Activated CD8-positive, alpha-beta T cell treated with anti-CD3 and anti-CD28 coated beads for 36 hours (primary cell): ENCODE measurements at regions not wholly inside any gene's neighbourhood (a gene's known extent, or its start where the extent isn't known, plus 50 kb on each side); places are given as distances from the start of the nearest gene placed in this dataset.
"Not testable (repeated sequence)": the region's sequence is repeated elsewhere in the genome, so short reads cannot be mapped to it uniquely, and the experiment has no call there.

Source experiments
- ATAC-seq: fragments of 200-7000 bp; cut with Tn5 transposase; one replicate; pipeline ENCODE4 v1.10.0; 2021; ENCODE audit warnings: mild to moderate bottlenecking, moderate library complexity
- CTCF ChIA-PET: fragments of 350-600 bp; sonication (Branson Sonifier 250); formaldehyde crosslinking; loops from one replicate; lab custom pipeline; 2021; ENCODE audit warnings: antibody characterized with exemption; lab: Charles Lee
- POLR2A ChIA-PET: fragments of 350-600 bp; sonication (Branson Sonifier 250); formaldehyde crosslinking; loops from one replicate; lab custom pipeline; 2021; ENCODE audit warnings: antibody characterized with exemption; lab: Charles Lee
- DNase-seq: peaks from one replicate; pipeline ENCODE4 v3.0.0-alpha.2; 2020
- H3K27ac Mint-ChIP-seq: one replicate; pipeline ENCODE4 v1.8.0; 2021; ENCODE audit warnings: mild to moderate bottlenecking, mixed read lengths
- H3K27me3 Mint-ChIP-seq: one replicate; pipeline ENCODE4 v1.8.0; 2021; ENCODE audit warnings: mixed read lengths
- H3K36me3 Mint-ChIP-seq: one replicate; pipeline ENCODE4 v1.8.0; 2021; ENCODE audit warnings: low read depth, mixed read lengths
- H3K4me1 Mint-ChIP-seq: one replicate; pipeline ENCODE4 v1.8.0; 2021; ENCODE audit warnings: low read depth, mixed read lengths
- H3K4me3 Mint-ChIP-seq: one replicate; pipeline ENCODE4 v1.8.0; 2021; ENCODE audit warnings: mild to moderate bottlenecking, moderate library complexity, mixed read lengths
- H3K9me3 Mint-ChIP-seq: one replicate; pipeline ENCODE4 v1.8.0; 2021; ENCODE audit warnings: mixed read lengths
- CTCF ChIP-seq: fragments of 200-600 bp; IDR thresholded peaks from one replicate; pipeline ENCODE4 v1.8.0; 2022; ENCODE audit warnings: antibody characterized with exemption, mild to moderate bottlenecking
- intact Hi-C: fragments of 100-400 bp; cut with micrococcal nuclease; formaldehyde crosslinking; loops from one replicate; pipeline ENCODE4 v1.10.0; 2022

- Mint-ChIP-seq H3K4me3 (no peak overlapping the region), H3K36me3 (no peaks in the 10 kb centered on the region), H3K27ac (no peak overlapping the region), H3K27me3 (no peaks in the 10 kb centered on the region), H3K9me3 (no peaks in the 10 kb centered on the region), H3K4me1 (peaks cover 6% of the 10 kb centered on the region)
- intact Hi-C loops = no loop called here
- DNase-seq (no peak), ATAC-seq (no peak)
- no peak for TF ChIP-seq CTCF
- ChIA-PET POLR2A (no interaction called here), CTCF (no interaction called here)
Observed at GRCh38 chrX:52265713-52266112, 81.0 kb downstream of the MAGED4 start.

DNA sequence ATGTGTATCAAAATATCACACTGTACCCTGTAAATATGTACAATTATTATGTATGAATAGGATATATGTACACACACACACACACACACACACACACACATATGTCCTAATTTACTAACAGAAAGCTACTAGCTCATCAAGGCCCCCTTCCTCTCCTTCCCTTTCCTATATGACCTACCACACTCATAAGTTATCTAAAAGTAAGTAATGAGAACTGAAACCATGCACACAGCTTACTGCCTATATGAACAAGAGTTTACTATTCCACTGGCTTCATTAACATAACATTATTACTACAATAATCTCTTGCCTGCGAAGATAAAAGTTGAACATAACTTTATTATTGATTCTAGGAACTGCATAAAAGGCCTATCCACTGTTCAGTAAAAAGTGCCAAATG is 83.8 kb downstream of the MAGED4 start:
- POLR2A ChIA-PET, intact Hi-C loops, H3K4me3 Mint-ChIP-seq, ATAC-seq, H3K4me1 Mint-ChIP-seq, CTCF ChIA-PET, DNase-seq, H3K9me3 Mint-ChIP-seq, H3K36me3 Mint-ChIP-seq, H3K27ac Mint-ChIP-seq, H3K27me3 Mint-ChIP-seq: not testable (repeated sequence)

- ATAC-seq (no peak), DNase-seq (no peak)
- CTCF ChIA-PET = interaction anchor here (1.1 kb wide), 1 partner anchor 9 kb away, joined by 3 read pairs; no protein-coding TSS in a partner anchor
- Mint-ChIP-seq H3K4me3 (no peak overlapping the region), H3K9me3 (no peaks in the 10 kb centered on the region), H3K27ac (no peak overlapping the region), H3K36me3 (no peaks in the 10 kb centered on the region), H3K4me1 (no peaks in the 10 kb centered on the region), H3K27me3 (peaks cover 3% of the 10 kb centered on the region)
- no peak for TF ChIP-seq CTCF
- intact Hi-C loops = no loop called here
- POLR2A ChIA-PET = no interaction called here
Observed at GRCh38 chrX:52270453-52271116, 85.9 kb downstream of the MAGED4 start.

- Mint-ChIP-seq H3K4me1 (no peaks in the 10 kb centered on the region), H3K36me3 (no peaks in the 10 kb centered on the region), H3K27ac (no peak overlapping the region), H3K27me3 (peaks cover 3% of the 10 kb centered on the region), H3K4me3 (no peak overlapping the region), H3K9me3 (no peaks in the 10 kb centered on the region)
- intact Hi-C loops = no loop called here
- POLR2A ChIA-PET = no interaction called here
- DNase-seq (peak; percentile 8), ATAC-seq (no peak)
- CTCF ChIA-PET = no interaction called here
- TF ChIP-seq CTCF = no peak
Observed at GRCh38 chrX:52271206-52271605, 86.5 kb downstream of the MAGED4 start.

- no peak overlapping the region for H3K27ac Mint-ChIP-seq
- no peak for TF ChIP-seq CTCF
- CTCF ChIA-PET = no interaction called here
- no peak overlapping the region for H3K4me3 Mint-ChIP-seq
- POLR2A ChIA-PET = no interaction called here
- DNase-seq (no peak), ATAC-seq (no peak)
- H3K36me3 Mint-ChIP-seq = no peaks in the 10 kb centered on the region
- H3K9me3 Mint-ChIP-seq = peaks cover 5% of the 10 kb centered on the region
- no peaks in the 10 kb centered on the region for H3K4me1 Mint-ChIP-seq
- intact Hi-C loops = no loop called here
- peaks cover 3% of the 10 kb centered on the region for H3K27me3 Mint-ChIP-seq
Observed at GRCh38 chrX:52277666-52278065, 91.2 kb upstream of the XAGE2 start.
